B cell (primary cell): ENCODE measurements at regions not wholly inside any gene's neighbourhood (a gene's known extent, or its start where the extent isn't known, plus 50 kb on each side); places are given as distances from the start of the nearest gene placed in this dataset.

ENCODE experiments used
- ATAC-seq: fragments of 200-7000 bp; cut with Tn5 transposase; one replicate; pipeline ENCODE4 v1.10.0; 2021; ENCODE audit warnings: low read depth, mild to moderate bottlenecking, moderate number of reproducible peaks, moderate library complexity
- CTCF ChIA-PET: fragments of 350-600 bp; sonication (Branson Sonifier 250); formaldehyde crosslinking; loops from one replicate; lab custom pipeline; 2021; ENCODE audit warnings: antibody characterized with exemption, inconsistent platforms; lab: Charles Lee
- POLR2A ChIA-PET: fragments of 350-600 bp; sonication (Branson Sonifier 250); formaldehyde crosslinking; loops from one replicate; lab custom pipeline; 2021; ENCODE audit warnings: antibody characterized with exemption; lab: Charles Lee
- DNase-seq: peaks from one replicate; pipeline ENCODE4 v3.0.0; 2013
- H2AFZ ChIP-seq: 2 replicates; pipeline ENCODE4 v1.6.1; 2012; ENCODE audit warnings: mild to moderate bottlenecking, low read depth, low read length; ENCODE audit not compliant: insufficient read depth, poor library complexity, severe bottlenecking
- H3K27ac ChIP-seq, 2 donors: 1 replicate in 1 of 2; 2 replicates in 1 of 2; pipeline ENCODE4 v1.5.1; 2012 to 2013; ENCODE audit warnings: low read length in 2 of 2, mild to moderate bottlenecking in 2 of 2, moderate library complexity in 1 of 2
- H3K27me3 ChIP-seq, 4 experiments: fragments of 200-600 bp in 1 of 4; sonication (generic) in 1 of 4; replicated peaks in 1 of 4; 1 replicate in 2 of 4; 2 replicates in 2 of 4; pipeline versions ENCODE4 v1.6.1 to v1.7.0; 2013 to 2016; ENCODE audit warnings: low read length in 3 of 4, mild to moderate bottlenecking in 2 of 4, mixed read lengths in 1 of 4, moderate library complexity in 1 of 4; ENCODE audit not compliant: insufficient read depth in 4 of 4, control insufficient read depth in 3 of 4; ENCODE audit errors: control extremely low read depth in 1 of 4
- H3K36me3 ChIP-seq, 2 experiments: replicated peaks in 1 of 2; 1 replicate in 1 of 2; 2 replicates in 1 of 2; pipeline versions ENCODE4 v1.6.1 to v1.7.1; 2013; ENCODE audit warnings: low read length in 1 of 2; ENCODE audit not compliant: insufficient read depth in 2 of 2, control insufficient read depth in 1 of 2; ENCODE audit errors: control extremely low read depth in 1 of 2, extremely low read depth in 1 of 2
- H3K4me1 ChIP-seq, 2 donors: fragments of 200-600 bp in 1 of 2; sonication (generic) in 1 of 2; 1 replicate in 1 of 2; 2 replicates in 1 of 2; pipeline versions ENCODE4 v1.5.1 to v1.6.1; 2013 to 2017; ENCODE audit warnings: low read length in 2 of 2; ENCODE audit not compliant: control insufficient read depth in 2 of 2, insufficient read depth in 2 of 2
- H3K4me2 ChIP-seq: replicated peaks from 2 replicates; pipeline ENCODE3; 2012; ENCODE audit warnings: mild to moderate bottlenecking, low read depth, low read length; ENCODE audit not compliant: poor library complexity, severe bottlenecking
- H3K4me3 ChIP-seq, 5 experiments: fragments of 200-600 bp in 1 of 5; sonication (generic) in 1 of 5; 1 replicate in 3 of 5; 2 replicates in 2 of 5; pipeline versions ENCODE4 v1.5.1 to v1.7.0; 2011 to 2016; ENCODE audit warnings: low read length in 4 of 5, mild to moderate bottlenecking in 4 of 5, low read depth in 2 of 5, control low read depth in 1 of 5, moderate library complexity in 1 of 5; ENCODE audit not compliant: insufficient read depth in 1 of 5; ENCODE audit errors: control extremely low read depth in 1 of 5, extremely low read depth in 1 of 5
- H3K79me2 ChIP-seq: fragments of 200-600 bp; sonication (generic); one replicate; pipeline ENCODE4 v1.6.0; 2016; ENCODE audit warnings: low read length; ENCODE audit not compliant: control insufficient read depth, insufficient read depth
- H3K9ac ChIP-seq: fragments of 200-600 bp; sonication (generic); 2 replicates; pipeline ENCODE4 v1.6.1; 2017; ENCODE audit warnings: mild to moderate bottlenecking, low read length, moderate library complexity
- H3K9me3 ChIP-seq, 3 donors: one replicate each; pipeline versions ENCODE4 v1.6.1 to v1.7.1; 2013; ENCODE audit warnings: low read length in 2 of 3; ENCODE audit not compliant: control insufficient read depth in 2 of 3, insufficient read depth in 1 of 3; ENCODE audit errors: control extremely low read depth in 1 of 3
- H4K20me1 ChIP-seq: 2 replicates; pipeline ENCODE4 v1.6.0; 2012; ENCODE audit warnings: mild to moderate bottlenecking, low read length; ENCODE audit not compliant: insufficient read depth, control insufficient read depth, poor library complexity, severe bottlenecking
- H3K27ac Mint-ChIP-seq: one replicate; pipeline ENCODE4 v1.8.0; 2021; ENCODE audit warnings: mixed read lengths
- H3K27me3 Mint-ChIP-seq: one replicate; pipeline ENCODE4 v1.8.0; 2021; ENCODE audit warnings: mixed read lengths
- H3K4me1 Mint-ChIP-seq: one replicate; pipeline ENCODE4 v1.8.0; 2021; ENCODE audit warnings: mixed read lengths
- H3K4me3 Mint-ChIP-seq: one replicate; pipeline ENCODE4 v1.8.0; 2021; ENCODE audit warnings: mixed read lengths
- H3K9me3 Mint-ChIP-seq: one replicate; pipeline ENCODE4 v1.8.0; 2022; ENCODE audit warnings: mixed read lengths; ENCODE audit not compliant: insufficient read depth
- CTCF ChIP-seq: fragments of 200-600 bp; IDR thresholded peaks from one replicate; pipeline ENCODE4 v1.8.0; 2022; ENCODE audit warnings: antibody characterized with exemption, mild to moderate bottlenecking
- EZH2 ChIP-seq: IDR thresholded peaks from 2 replicates; pipeline ENCODE4 v1.6.1; 2012; ENCODE audit warnings: borderline replicate concordance, low read depth, mild to moderate bottlenecking, moderate library complexity, low read length; ENCODE audit not compliant: insufficient read depth, poor library complexity, severe bottlenecking
- WGBS: methylation state at CpG from one replicate; pipeline ENCODE4 v1.1.5; 2013; ENCODE audit warnings: missing lambda C conversion rate; ENCODE audit not compliant: insufficient coverage; 5-methylcytosine and 5-hydroxymethylcytosine counted together
- intact Hi-C: fragments of 100-400 bp; cut with micrococcal nuclease; formaldehyde crosslinking; loops from one replicate; pipeline ENCODE4 v1.10.0; 2022

GRCh38 chr4:173935622-173936405 lies 347.7 kb downstream of the FBXO8 start:
- no peaks in the 10 kb centered on the region for H3K27me3 Mint-ChIP-seq
- H3K27ac ChIP-seq, result no peak overlapping the region
- H3K4me2 ChIP-seq, result no peak overlapping the region
- H3K4me1 ChIP-seq, result no peaks in the 10 kb centered on the region
- H3K9me3 ChIP-seq, result no peaks in the 10 kb centered on the region
- 100% methylated on average over 1 of the region's 5 CpGs for WGBS
- TF ChIP-seq EZH2, result no peak
- TF ChIP-seq CTCF, result no peak
- H3K4me1 Mint-ChIP-seq, result no peaks in the 10 kb centered on the region
- ATAC-seq (no peak), DNase-seq (no peak)
- H3K27ac Mint-ChIP-seq, result no peak overlapping the region
- no peak overlapping the region for H3K4me3 ChIP-seq
- no peaks in the 10 kb centered on the region for H3K27me3 ChIP-seq
- H3K9me3 Mint-ChIP-seq, result no peaks in the 10 kb centered on the region
- no peaks in the 10 kb centered on the region for H3K79me2 ChIP-seq
- H3K9ac ChIP-seq, result no peak overlapping the region
- H2AFZ ChIP-seq, result no peak overlapping the region
- no peaks in the 10 kb centered on the region for H4K20me1 ChIP-seq
- H3K4me3 Mint-ChIP-seq, result no peak overlapping the region
- ChIA-PET CTCF (interaction anchor here (0.7 to 1.2 kb wide), 2 partner anchors 26 to 68 kb away, joined by 3 read pairs; no protein-coding TSS in a partner anchor), POLR2A (no interaction called here)
- no peaks in the 10 kb centered on the region for H3K36me3 ChIP-seq
- intact Hi-C loops, result no loop called here

- Histone ChIP-seq H3K9me3 (no peaks in the 10 kb centered on the region), H3K27ac (no peak overlapping the region), H3K4me1 (no peaks in the 10 kb centered on the region), H3K36me3 (no peaks in the 10 kb centered on the region), H4K20me1 (no peaks in the 10 kb centered on the region), H2AFZ (no peak overlapping the region), H3K4me2 (no peak overlapping the region), H3K4me3 (no peak overlapping the region), H3K9ac (no peak overlapping the region), H3K27me3 (no peaks in the 10 kb centered on the region), H3K79me2 (no peaks in the 10 kb centered on the region)
- Mint-ChIP-seq H3K9me3 (no peaks in the 10 kb centered on the region), H3K27ac (no peak overlapping the region), H3K4me1 (no peaks in the 10 kb centered on the region), H3K27me3 (no peaks in the 10 kb centered on the region), H3K4me3 (no peak overlapping the region)
- POLR2A ChIA-PET, result no interaction called here
- intact Hi-C loops, result no loop called here
- TF ChIP-seq EZH2, result no peak
- no peak for TF ChIP-seq CTCF
- CTCF ChIA-PET, result interaction anchor here (0.7 to 1.2 kb wide), 2 partner anchors 25 to 67 kb away, joined by 3 read pairs; no protein-coding TSS in a partner anchor
- ATAC-seq (no peak), DNase-seq (no peak)
- 8% methylated on average over 4 of the region's 5 CpGs for WGBS
Measured at GRCh38 chr4:173934933-173935620, 348.4 kb downstream of the FBXO8 start.
